ENCODE measurements at regions not wholly inside any gene's neighbourhood (a gene's known extent, or its start where the extent isn't known, plus 50 kb on each side); places are given as distances from the start of the nearest gene placed in this dataset.
A peak's percentile ranks its signal among the peaks of the same experiment; 100 is the strongest.

DNA sequence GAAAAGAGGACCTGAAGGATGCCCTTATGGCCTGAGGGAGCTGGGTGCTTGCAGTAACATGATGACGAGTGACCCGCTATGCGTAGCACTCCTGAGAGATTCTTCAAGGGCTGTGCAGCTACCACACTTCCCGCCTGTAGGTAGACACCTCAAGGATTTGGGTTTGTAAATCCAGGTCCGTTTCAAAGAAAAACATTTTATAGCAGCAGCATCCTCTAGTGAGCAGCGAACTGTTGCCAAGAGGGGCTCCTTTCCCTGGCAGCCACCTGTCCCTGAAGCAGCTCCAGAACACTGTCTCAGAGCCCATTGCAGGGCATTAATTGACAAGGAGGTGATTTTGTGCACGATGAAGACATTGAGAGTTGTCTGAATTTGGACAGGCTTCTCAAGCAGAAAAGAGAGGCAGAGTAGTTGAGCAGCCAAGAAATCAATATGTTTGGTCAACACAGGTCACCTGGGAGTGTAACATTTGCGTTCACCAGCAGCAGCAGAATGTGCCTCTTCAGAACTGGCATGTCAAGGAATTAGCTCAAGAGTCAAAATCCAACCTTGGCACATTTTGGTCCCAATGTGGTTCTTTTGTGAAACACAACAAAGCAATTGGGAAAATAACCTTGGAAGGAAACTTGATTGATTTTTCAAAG lies 209.8 kb upstream of the MTNR1B start:
- H3K27me3 Mint-ChIP-seq (ENCODE audit: low read depth) = no peaks in the 10 kb centered on the region
- H3K9me3 Mint-ChIP-seq = peaks cover 2% of the 10 kb centered on the region in 2 donors
- ATAC-seq (replicated peaks in 1 of 2) (no peak), DNase-seq (no peak)
- H3K36me3 Mint-ChIP-seq (ENCODE audit: insufficient read depth in 2 of 2) = no peaks in the 10 kb centered on the region
- H3K27ac Mint-ChIP-seq = no peak overlapping the region
- H3K4me1 Mint-ChIP-seq (ENCODE audit: low read depth) = no peaks in the 10 kb centered on the region
- H3K4me3 Mint-ChIP-seq = no peak overlapping the region

DNA sequence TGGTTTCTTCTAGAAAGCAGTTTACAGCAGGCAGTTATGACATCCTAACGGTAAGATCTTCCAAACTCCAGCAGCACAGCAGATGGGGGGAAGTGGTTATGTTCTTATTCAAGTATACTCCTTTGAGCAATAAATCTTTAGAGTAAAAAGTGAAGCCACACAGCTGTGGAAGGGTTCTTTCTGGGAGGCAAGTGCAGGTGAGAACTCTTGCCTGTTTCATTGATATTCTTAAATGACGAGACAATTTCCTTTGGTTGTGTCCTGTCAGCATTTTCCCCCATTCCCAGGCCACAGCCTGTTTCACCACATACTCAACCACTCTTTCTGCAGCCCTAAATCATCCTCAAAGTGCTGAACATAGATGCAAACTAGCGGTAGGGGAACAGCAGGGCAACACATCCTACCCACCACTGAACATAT lies 207.3 kb upstream of the MTNR1B start:
- no peak for DNase-seq
- H3K36me3 Mint-ChIP-seq (ENCODE audit: insufficient read depth in 2 of 2) = no peaks in the 10 kb centered on the region
- no peak for ATAC-seq (replicated peaks in 1 of 2)
- peaks cover 5% of the 10 kb centered on the region for H3K27me3 Mint-ChIP-seq (ENCODE audit: low read depth)
- no peak overlapping the region for H3K27ac Mint-ChIP-seq
- peaks cover 9% of the 10 kb centered on the region for H3K4me1 Mint-ChIP-seq (ENCODE audit: low read depth)
- peaks cover 0 to 2% of the 10 kb centered on the region in 2 donors for H3K9me3 Mint-ChIP-seq
- no peak overlapping the region for H3K4me3 Mint-ChIP-seq

DNA sequence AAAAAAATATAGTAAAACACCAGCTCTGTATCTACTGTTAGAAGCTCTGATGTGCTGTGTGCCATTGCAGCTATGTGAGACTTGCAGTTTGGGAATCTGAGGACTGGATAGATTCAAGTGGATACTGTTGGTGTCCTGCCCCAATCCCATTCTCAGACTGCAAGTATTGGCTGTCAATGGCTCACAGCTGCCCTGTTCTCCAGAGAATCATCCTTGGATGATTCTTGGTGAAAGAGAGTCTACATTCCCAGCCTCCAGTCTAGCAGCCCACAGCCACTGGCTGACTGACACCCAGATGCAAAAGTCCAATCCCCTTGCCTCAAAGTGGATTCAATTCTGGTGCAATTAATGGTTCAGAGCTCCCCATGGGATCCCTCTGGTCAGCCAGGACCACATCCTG lies 206.1 kb upstream of the MTNR1B start:
- no peak for DNase-seq
- H3K4me3 Mint-ChIP-seq = no peak overlapping the region
- H3K36me3 Mint-ChIP-seq (ENCODE audit: insufficient read depth in 2 of 2) = peaks cover 0 to 3% of the 10 kb centered on the region in 2 donors
- peaks cover 9% of the 10 kb centered on the region for H3K4me1 Mint-ChIP-seq (ENCODE audit: low read depth)
- H3K27ac Mint-ChIP-seq = no peak overlapping the region
- peaks cover 15% of the 10 kb centered on the region for H3K27me3 Mint-ChIP-seq (ENCODE audit: low read depth)
- peaks cover 0 to 2% of the 10 kb centered on the region in 2 donors for H3K9me3 Mint-ChIP-seq
- ATAC-seq (replicated peaks in 1 of 2) = no peak

DNA sequence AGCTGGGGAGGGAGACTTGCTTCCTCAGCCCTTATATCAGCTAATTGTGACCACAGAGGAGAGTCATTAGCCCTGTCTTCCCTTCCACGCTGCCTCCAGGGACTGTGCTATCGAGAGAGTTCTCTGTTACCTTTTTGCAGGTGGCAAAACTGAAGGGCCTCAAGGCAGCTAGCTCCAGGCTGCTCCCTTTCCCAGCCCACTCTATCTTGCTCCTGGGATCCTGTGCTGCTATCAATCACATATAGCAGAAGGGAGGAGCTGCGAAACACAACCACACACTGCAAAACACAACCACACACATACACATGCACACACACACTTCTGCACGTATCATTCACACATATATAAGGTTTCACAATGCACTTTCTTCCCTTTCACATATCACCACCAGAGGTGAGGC lies 205.3 kb upstream of the MTNR1B start:
- H3K4me1 Mint-ChIP-seq (ENCODE audit: low read depth) = peaks cover 9% of the 10 kb centered on the region
- no peak for DNase-seq
- H3K9me3 Mint-ChIP-seq = peaks cover 0 to 2% of the 10 kb centered on the region in 2 donors
- ATAC-seq (replicated peaks in 1 of 2) = no peak
- H3K27ac Mint-ChIP-seq = no peak overlapping the region
- H3K36me3 Mint-ChIP-seq (ENCODE audit: insufficient read depth in 2 of 2) = peaks cover 0 to 3% of the 10 kb centered on the region in 2 donors
- H3K4me3 Mint-ChIP-seq = no peak overlapping the region
- peaks cover 19% of the 10 kb centered on the region for H3K27me3 Mint-ChIP-seq (ENCODE audit: low read depth)

DNA sequence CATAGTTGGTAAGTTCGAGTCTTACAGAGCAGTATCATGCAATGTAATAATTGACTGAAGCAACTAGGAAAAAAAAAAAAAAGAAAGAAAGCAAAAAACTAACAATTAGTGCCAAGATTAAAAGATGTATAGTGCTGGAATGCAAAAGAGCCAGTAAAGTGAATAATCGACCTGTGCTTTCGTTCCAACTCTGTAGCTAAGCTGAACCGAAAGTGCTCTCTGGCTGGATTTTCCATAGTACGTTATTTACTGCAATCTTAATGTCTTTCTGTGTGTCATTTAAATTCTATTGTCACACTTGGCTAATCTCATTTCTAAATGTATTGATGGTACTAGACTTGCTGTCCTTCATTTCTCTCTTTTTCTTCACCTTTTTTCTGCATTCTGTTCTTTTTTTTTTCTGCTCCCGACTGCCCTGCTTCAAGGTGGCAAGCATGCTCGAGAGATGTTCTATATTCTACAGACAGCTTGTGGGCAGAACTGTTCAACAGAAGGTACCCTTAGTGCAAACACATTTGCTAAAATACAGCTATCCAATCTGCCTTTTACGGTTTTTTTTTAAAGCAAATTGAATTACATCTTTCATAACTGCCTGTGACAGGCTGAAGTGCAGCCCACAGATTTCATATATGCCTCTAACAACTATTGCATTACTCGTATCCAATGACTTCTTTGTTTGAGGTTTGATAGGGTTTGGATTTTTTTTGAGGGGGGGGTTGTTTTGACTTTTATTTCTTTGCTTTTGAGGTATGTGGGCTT lies 204.2 kb upstream of the MTNR1B start:
- peaks cover 0 to 2% of the 10 kb centered on the region in 2 donors for H3K9me3 Mint-ChIP-seq
- peaks cover 9% of the 10 kb centered on the region for H3K4me1 Mint-ChIP-seq (ENCODE audit: low read depth)
- ATAC-seq (replicated peaks in 1 of 2) (no peak), DNase-seq (no peak)
- H3K27me3 Mint-ChIP-seq (ENCODE audit: low read depth) = peaks cover 19% of the 10 kb centered on the region
- H3K36me3 Mint-ChIP-seq (ENCODE audit: insufficient read depth in 2 of 2) = peaks cover 0 to 3% of the 10 kb centered on the region in 2 donors
- peak overlapping the region; percentile 17 to 75 for H3K4me3 Mint-ChIP-seq
- H3K27ac Mint-ChIP-seq = no peak overlapping the region

DNA sequence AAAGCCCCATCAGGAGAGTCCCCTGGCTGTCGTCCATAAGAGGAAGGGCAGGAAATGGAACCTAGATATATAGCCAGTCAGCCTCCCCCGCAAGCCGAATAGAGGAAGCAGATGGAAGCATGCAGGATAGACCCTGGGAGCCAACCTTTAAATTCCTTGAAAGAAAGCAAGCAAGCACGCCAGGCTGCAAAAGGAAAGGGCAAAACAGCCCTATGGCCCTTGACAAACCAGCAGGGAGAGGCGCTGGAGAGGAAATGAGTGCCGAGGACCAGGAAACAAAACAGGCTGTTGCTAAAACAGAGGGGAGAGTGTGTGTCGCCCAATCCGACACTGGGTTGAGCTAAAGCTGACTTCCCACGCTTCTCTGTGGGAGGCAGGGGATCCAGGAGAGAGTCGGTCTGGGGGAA lies 203.5 kb upstream of the MTNR1B start:
- peaks cover 22% of the 10 kb centered on the region for H3K27me3 Mint-ChIP-seq (ENCODE audit: low read depth)
- peak overlapping the region; percentile 17 to 75 for H3K4me3 Mint-ChIP-seq
- H3K4me1 Mint-ChIP-seq (ENCODE audit: low read depth) = peaks cover 9% of the 10 kb centered on the region
- peaks cover 0 to 3% of the 10 kb centered on the region in 2 donors for H3K36me3 Mint-ChIP-seq (ENCODE audit: insufficient read depth in 2 of 2)
- ATAC-seq (replicated peaks in 1 of 2) = no peak
- peaks cover 0 to 2% of the 10 kb centered on the region in 2 donors for H3K9me3 Mint-ChIP-seq
- H3K27ac Mint-ChIP-seq = no peak overlapping the region
- no peak for DNase-seq

DNA sequence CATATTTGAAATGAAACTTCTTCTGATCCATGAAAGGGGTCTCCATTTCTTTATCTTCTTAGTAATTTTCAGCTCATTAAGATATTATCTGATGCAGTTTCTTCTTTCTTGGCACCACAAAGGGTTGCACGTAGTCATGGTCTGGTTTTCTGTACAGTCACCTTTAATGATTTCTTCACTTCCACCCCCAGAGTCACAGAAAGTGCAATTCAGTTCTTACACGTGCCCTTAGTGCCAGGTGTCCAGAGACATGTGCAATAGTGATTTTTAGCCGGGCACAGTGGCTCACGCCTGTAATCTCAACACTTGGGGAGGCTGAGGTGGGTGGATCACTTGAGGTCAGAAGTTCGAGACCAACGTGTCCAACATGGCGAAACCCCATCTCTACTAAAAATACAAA lies 202.8 kb upstream of the MTNR1B start:
- peaks cover 0 to 2% of the 10 kb centered on the region in 2 donors for H3K9me3 Mint-ChIP-seq
- H3K4me1 Mint-ChIP-seq (ENCODE audit: low read depth) = peaks cover 9% of the 10 kb centered on the region
- peaks cover 29% of the 10 kb centered on the region for H3K27me3 Mint-ChIP-seq (ENCODE audit: low read depth)
- H3K4me3 Mint-ChIP-seq = peak overlapping the region in 1 of 2 donors; percentile 8
- ATAC-seq (replicated peaks in 1 of 2) (no peak), DNase-seq (no peak)
- H3K36me3 Mint-ChIP-seq (ENCODE audit: insufficient read depth in 2 of 2) = peaks cover 0 to 3% of the 10 kb centered on the region in 2 donors
- H3K27ac Mint-ChIP-seq = no peak overlapping the region

DNA sequence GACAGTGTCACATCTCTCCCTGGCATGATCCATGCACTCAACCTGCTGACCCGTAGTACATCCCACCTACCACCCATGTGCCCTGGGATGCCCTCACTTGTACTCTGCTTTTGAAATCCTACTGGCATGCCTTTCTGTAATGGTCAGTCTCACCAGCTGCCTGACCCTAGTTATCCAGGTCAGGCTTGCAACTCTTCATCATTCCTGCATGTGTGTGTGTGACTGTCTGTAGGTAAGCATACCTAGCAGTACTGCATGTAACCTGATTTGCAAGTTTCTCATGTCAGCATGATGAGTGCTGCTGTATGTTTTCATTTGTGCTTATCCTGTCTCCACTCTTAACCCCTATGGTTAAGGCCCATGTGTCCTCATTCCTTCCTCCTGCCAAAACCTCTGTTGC lies 202.0 kb upstream of the MTNR1B start:
- Mint-ChIP-seq H3K4me1 (ENCODE audit: low read depth) (peaks cover 9% of the 10 kb centered on the region), H3K4me3 (no peak overlapping the region), H3K9me3 (peaks cover 0 to 2% of the 10 kb centered on the region in 2 donors), H3K27ac (no peak overlapping the region), H3K36me3 (ENCODE audit: insufficient read depth in 2 of 2) (peaks cover 0 to 3% of the 10 kb centered on the region in 2 donors), H3K27me3 (ENCODE audit: low read depth) (peaks cover 35% of the 10 kb centered on the region)
- DNase-seq (no peak), ATAC-seq (replicated peaks in 1 of 2) (no peak)

DNA sequence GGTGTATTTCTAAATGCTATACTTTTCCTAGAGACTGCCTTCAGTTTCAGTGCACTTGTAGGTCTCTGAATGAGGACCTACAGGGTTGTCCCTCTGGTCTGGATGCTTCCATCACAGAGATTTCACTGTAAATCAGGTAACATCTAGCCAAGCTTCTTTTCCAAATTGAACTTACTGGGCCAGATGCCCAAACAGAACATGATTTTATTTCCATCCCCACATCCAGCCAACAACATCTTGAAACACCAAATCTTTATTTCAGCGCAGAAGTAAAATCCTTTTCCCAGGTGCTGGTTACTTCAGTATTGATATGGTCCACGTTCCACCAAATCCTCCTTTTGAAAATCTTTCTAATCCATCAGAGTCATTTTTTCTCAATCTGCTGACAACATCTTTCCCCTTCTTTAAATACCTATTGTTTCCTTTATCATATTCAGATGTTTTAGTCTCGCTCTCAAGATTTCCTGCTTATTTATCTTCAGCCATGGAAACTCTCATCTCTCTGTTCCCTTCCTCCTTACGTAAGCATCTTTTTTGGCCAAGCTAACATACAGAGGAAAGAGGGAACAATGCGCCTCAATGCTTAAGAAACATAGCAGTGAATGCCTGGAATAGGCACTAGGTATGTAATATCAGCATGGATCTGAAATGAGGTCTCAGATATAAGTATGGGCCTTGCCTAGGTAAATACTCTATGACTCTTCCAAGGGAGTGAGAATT lies 201.2 kb upstream of the MTNR1B start:
- DNase-seq (no peak), ATAC-seq (replicated peaks in 1 of 2) (no peak)
- H3K4me3 Mint-ChIP-seq = no peak overlapping the region
- H3K36me3 Mint-ChIP-seq (ENCODE audit: insufficient read depth in 2 of 2) = peaks cover 0 to 3% of the 10 kb centered on the region in 2 donors
- H3K27ac Mint-ChIP-seq = no peak overlapping the region
- H3K9me3 Mint-ChIP-seq = no peaks in the 10 kb centered on the region
- H3K27me3 Mint-ChIP-seq (ENCODE audit: low read depth) = peaks cover 35% of the 10 kb centered on the region
- H3K4me1 Mint-ChIP-seq (ENCODE audit: low read depth) = peaks cover 9% of the 10 kb centered on the region

DNA sequence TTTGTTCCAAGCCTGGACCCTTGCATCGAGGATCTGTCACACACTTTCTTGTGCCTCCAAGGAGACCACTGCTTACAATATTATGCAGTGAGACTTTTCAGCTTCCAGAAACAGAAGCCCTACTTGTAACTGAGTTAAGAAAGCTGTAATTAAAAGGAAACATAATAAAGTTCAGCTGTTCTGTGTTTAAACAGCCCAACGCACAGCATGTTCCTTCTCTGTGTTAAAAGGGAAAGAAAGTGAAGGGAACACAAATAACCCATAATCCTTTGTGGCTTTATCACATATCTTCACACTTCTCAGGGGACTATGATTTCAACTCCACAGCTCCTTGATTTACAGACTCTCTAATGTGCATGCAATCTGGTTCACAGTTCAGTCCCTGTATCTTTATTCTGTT lies 200.3 kb upstream of the MTNR1B start:
- Mint-ChIP-seq H3K27me3 (ENCODE audit: low read depth) (peaks cover 35% of the 10 kb centered on the region), H3K9me3 (no peaks in the 10 kb centered on the region), H3K4me3 (no peak overlapping the region), H3K4me1 (ENCODE audit: low read depth) (peaks cover 9% of the 10 kb centered on the region), H3K36me3 (ENCODE audit: insufficient read depth in 2 of 2) (peaks cover 0 to 3% of the 10 kb centered on the region in 2 donors), H3K27ac (no peak overlapping the region)
- DNase-seq (no peak), ATAC-seq (replicated peaks in 1 of 2) (no peak)

DNA sequence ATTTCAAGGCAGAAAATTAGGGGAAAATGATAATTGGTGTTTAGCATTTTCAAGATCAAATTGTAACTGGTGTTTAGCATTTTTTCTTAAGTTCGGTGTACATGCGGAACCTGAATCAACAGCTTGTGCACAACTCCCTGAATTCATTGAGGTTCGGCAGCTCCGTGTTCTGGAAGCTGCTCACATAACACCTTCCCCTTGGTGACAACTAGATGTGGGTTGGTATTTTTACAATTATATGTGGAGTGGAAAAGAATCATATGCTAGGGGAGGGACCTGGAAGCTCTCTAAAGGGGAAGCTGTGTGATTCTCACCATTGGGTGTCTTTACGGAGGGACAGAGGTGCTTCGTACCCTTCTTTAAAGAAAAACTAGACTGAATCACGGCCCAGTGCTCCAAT lies 199.0 kb upstream of the MTNR1B start:
- Mint-ChIP-seq H3K4me3 (no peak overlapping the region), H3K4me1 (ENCODE audit: low read depth) (peaks cover 7% of the 10 kb centered on the region), H3K27ac (no peak overlapping the region), H3K27me3 (ENCODE audit: low read depth) (peaks cover 35% of the 10 kb centered on the region), H3K36me3 (ENCODE audit: insufficient read depth in 2 of 2) (peaks cover 0 to 3% of the 10 kb centered on the region in 2 donors), H3K9me3 (no peaks in the 10 kb centered on the region)
- ATAC-seq (replicated peaks in 1 of 2) (no peak), DNase-seq (no peak)

DNA sequence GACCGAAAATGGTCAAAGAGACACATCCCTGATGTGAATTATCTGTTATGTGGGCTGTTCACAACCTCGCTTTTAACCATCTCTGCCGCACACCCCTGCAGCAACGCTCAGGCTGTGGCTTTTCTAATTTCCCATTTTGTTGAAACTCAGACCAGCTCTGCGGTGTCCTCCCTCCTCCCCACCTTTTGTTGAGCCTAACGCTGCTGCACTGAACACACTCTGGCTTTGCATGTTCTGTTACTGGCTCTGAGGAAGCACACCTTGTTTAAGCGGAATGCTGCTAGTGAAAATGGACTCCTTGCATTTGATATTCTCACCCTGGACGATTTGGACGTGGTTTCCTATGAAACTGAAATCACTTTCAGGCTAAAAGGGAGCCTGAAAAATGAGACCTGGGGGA lies 198.5 kb upstream of the MTNR1B start:
- H3K36me3 Mint-ChIP-seq (ENCODE audit: insufficient read depth in 2 of 2) = peaks cover 0 to 3% of the 10 kb centered on the region in 2 donors
- no peak overlapping the region for H3K4me3 Mint-ChIP-seq
- DNase-seq = no peak
- ATAC-seq (replicated peaks in 1 of 2) = no peak
- H3K27me3 Mint-ChIP-seq (ENCODE audit: low read depth) = peaks cover 35% of the 10 kb centered on the region
- H3K27ac Mint-ChIP-seq = no peak overlapping the region
- no peaks in the 10 kb centered on the region for H3K9me3 Mint-ChIP-seq
- peaks cover 2% of the 10 kb centered on the region for H3K4me1 Mint-ChIP-seq (ENCODE audit: low read depth)

DNA sequence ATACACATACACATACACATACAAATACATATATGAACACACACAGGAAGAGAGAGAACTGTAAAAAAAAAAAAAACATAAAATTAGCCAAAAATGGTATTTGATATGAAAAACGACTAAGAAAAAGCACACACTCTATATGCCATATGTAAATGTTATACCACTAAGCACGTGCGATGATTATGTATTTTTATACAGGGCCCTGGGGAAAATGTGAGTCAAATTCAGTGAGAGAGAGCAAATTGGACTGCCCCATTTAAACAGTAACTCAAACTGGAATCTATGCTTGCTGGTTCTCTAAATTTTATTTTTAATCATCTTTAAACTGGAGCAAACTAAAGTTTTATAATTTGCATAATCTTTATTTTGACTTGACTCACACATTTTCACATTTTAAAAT lies 197.8 kb upstream of the MTNR1B start:
- no peaks in the 10 kb centered on the region for H3K4me1 Mint-ChIP-seq (ENCODE audit: low read depth)
- no peak overlapping the region for H3K27ac Mint-ChIP-seq
- DNase-seq = no peak
- peaks cover 0 to 3% of the 10 kb centered on the region in 2 donors for H3K36me3 Mint-ChIP-seq (ENCODE audit: insufficient read depth in 2 of 2)
- no peaks in the 10 kb centered on the region for H3K9me3 Mint-ChIP-seq
- H3K4me3 Mint-ChIP-seq = no peak overlapping the region
- no peak for ATAC-seq (replicated peaks in 1 of 2)
- peaks cover 34% of the 10 kb centered on the region for H3K27me3 Mint-ChIP-seq (ENCODE audit: low read depth)

All from activated T-cell treated with anti-CD3 and anti-CD28 coated beads, Interleukin-2, amount 50 U/mL, for 72 hours (primary cell).